ENCODE measurements at regions not wholly inside any gene's neighbourhood (a gene's known extent, or its start where the extent isn't known, plus 50 kb on each side); places are given as distances from the start of the nearest gene placed in this dataset.
A peak's percentile ranks its signal among the peaks of the same experiment; 100 is the strongest.
"Not testable (repeated sequence)": the region's sequence is repeated elsewhere in the genome, so short reads cannot be mapped to it uniquely, and the experiment has no call there.

DNA sequence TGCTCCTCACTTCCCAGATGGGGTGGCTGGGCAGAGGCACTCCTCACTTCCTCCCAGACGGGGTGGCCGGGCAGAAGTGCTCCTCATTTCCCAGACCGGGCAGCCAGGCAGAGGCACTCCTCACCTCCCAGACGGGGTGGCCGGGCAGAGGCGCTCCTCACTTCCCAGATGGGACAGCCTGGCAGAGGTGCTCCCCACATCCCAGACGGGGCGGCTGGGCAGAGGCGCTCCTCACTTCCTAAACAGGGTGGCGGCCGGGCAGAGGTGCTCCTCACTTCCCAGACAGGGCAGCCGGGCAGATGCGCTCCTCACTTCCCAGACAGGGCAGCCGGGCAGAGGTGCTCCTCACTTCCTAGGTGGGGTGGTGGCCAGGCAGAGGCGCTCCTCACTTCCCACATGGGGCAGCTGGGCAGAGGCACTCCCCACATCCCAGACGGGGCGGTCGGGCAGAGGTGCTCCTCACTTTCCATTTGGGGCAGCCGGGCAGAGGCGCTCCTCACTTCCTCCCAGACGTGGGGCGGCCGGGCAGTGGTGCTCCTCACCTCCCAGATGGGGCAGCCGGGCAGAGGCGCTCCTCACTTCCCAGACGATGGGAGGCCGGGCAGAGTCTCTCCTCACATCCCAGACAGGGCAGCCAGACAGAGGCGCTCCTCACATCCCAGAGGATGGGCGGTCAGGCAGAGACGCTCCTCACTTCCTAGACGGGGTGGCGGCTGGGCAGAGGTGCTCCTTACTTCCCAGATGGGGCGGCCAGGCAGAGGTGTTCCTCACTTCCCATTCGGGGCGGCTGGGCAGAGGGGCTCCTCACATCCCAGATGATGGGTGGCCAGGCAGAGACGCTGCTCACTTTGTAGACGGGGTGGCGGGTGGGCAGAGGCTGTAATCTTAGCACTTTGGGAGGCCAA lies 274.5 kb downstream of the LIPI start:
- ATAC-seq (replicated peaks in 6 of 8); H3K4me3 ChIP-seq; H3K27ac ChIP-seq; H3K4me1 ChIP-seq (replicated peaks in 1 of 2); in situ Hi-C loops (cut with MboI; ENCODE audit: low pct_unique_long_range_greater_than_20kb in 2 of 9, low sequenced_read_pairs in 9 of 9, unreplicated experiment in 9 of 9): not testable (repeated sequence)
- WGBS, 10 experiments = 78 to 90% methylated on average over 2 to 3 of the region's 38 CpGs; no CpG with 5 or more reads in 8 of the 10 experiments

- 80 to 100% (median 95%) methylated on average over 1 to 8 of the region's 26 CpGs; no CpG with 5 or more reads in 6 of the 10 experiments for WGBS, 10 experiments
- ATAC-seq (replicated peaks in 6 of 8); in situ Hi-C loops (cut with MboI; ENCODE audit: low pct_unique_long_range_greater_than_20kb in 2 of 9, low sequenced_read_pairs in 9 of 9, unreplicated experiment in 9 of 9); H3K4me1 ChIP-seq (replicated peaks in 1 of 2); H3K27ac ChIP-seq; H3K4me3 ChIP-seq: not testable (repeated sequence)
Observed at GRCh38 chr21:13935396-13936032, 275.2 kb downstream of the LIPI start.

- WGBS, 10 experiments = 100% methylated on average over 1 to 2 of the region's 23 CpGs; no CpG with 5 or more reads in 8 of the 10 experiments
- in situ Hi-C loops (cut with MboI; ENCODE audit: low pct_unique_long_range_greater_than_20kb in 2 of 9, low sequenced_read_pairs in 9 of 9, unreplicated experiment in 9 of 9); H3K27ac ChIP-seq: not testable (repeated sequence)
Observed at GRCh38 chr21:13934887-13935342, 275.8 kb downstream of the LIPI start.

GRCh38 chr21:13923175-13923574 lies 287.6 kb downstream of the LIPI start:
- in situ Hi-C loops (cut with MboI; ENCODE audit: low pct_unique_long_range_greater_than_20kb in 2 of 9, low sequenced_read_pairs in 9 of 9, unreplicated experiment in 9 of 9); H3K4me1 ChIP-seq (replicated peaks in 1 of 2): not testable (repeated sequence)
- WGBS, 10 experiments = no CpG with 5 or more reads among the region's 1 CpG

More at GRCh38 chr21:13934887-13935342, 275.8 kb downstream of the LIPI start:
- ATAC-seq (replicated peaks in 6 of 8); H3K4me3 ChIP-seq; H3K4me1 ChIP-seq (replicated peaks in 1 of 2): not testable (repeated sequence)

GRCh38 chr21:13921455-13921854 lies 289.3 kb downstream of the LIPI start:
- ATAC-seq (replicated peaks in 6 of 8); H3K27ac ChIP-seq; in situ Hi-C loops (cut with MboI; ENCODE audit: low pct_unique_long_range_greater_than_20kb in 2 of 9, low sequenced_read_pairs in 9 of 9, unreplicated experiment in 9 of 9); H3K4me1 ChIP-seq (replicated peaks in 1 of 2); H3K4me3 ChIP-seq: not testable (repeated sequence)
- 38% methylated on average over 1 of the region's 1 CpG; no CpG with 5 or more reads in 9 of the 10 experiments for WGBS, 10 experiments

More at GRCh38 chr21:13923175-13923574, 287.6 kb downstream of the LIPI start:
- not testable (repeated sequence) for H3K4me3 ChIP-seq; ATAC-seq (replicated peaks in 6 of 8); H3K27ac ChIP-seq

GRCh38 chr21:13907385-13907784 lies 297.8 kb downstream of the POTED start:
- in situ Hi-C loops (cut with MboI; ENCODE audit: low pct_unique_long_range_greater_than_20kb in 2 of 9, low sequenced_read_pairs in 9 of 9, unreplicated experiment in 9 of 9); H3K27ac ChIP-seq; ATAC-seq (replicated peaks in 6 of 8); H3K4me3 ChIP-seq; H3K4me1 ChIP-seq (replicated peaks in 1 of 2): not testable (repeated sequence)
- no CpG with 5 or more reads among the region's 10 CpGs for WGBS, 10 experiments

GRCh38 chr21:13896596-13897247 lies 287.1 kb downstream of the POTED start:
- 0 to 69% (median 0%) methylated on average over 1 to 2 of the region's 4 CpGs; no CpG with 5 or more reads in 5 of the 10 experiments for WGBS, 10 experiments

GRCh38 chr21:13893617-13894016 lies 284.0 kb downstream of the POTED start:
- H3K4me3 ChIP-seq; H3K4me1 ChIP-seq (replicated peaks in 1 of 2); in situ Hi-C loops (cut with MboI; ENCODE audit: low pct_unique_long_range_greater_than_20kb in 2 of 9, low sequenced_read_pairs in 9 of 9, unreplicated experiment in 9 of 9); H3K27ac ChIP-seq; ATAC-seq (replicated peaks in 6 of 8): not testable (repeated sequence)
- WGBS, 10 experiments = no CpG with 5 or more reads among the region's 2 CpGs

More at GRCh38 chr21:13896596-13897247, 287.1 kb downstream of the POTED start:
- peak in 3 of 8 experiments; percentile 35 to 76 (median 51) for ATAC-seq (replicated peaks in 6 of 8)
- H3K4me1 ChIP-seq (replicated peaks in 1 of 2); H3K4me3 ChIP-seq; in situ Hi-C loops (cut with MboI; ENCODE audit: low pct_unique_long_range_greater_than_20kb in 2 of 9, low sequenced_read_pairs in 9 of 9, unreplicated experiment in 9 of 9); H3K27ac ChIP-seq: not testable (repeated sequence)

DNA sequence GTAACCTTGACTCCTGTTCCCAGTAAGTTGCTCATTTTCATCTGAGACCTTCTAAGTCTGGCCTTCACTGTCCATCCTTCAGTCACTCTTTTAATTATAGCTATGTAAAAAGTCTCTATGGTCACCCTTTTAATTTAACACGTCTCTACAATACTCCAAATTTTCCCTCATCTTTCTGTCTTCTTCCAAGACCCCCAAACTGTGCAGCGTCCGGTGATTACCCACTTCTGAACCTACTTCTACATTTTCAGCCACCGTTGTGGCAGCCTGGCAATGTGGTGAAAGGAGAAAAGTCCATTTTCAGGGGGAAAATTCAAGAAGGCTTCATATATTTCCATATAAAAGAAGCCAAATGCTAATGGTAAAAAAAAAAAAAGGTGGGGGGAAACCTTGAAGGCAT lies 283.4 kb downstream of the POTED start:
- H3K27ac ChIP-seq; in situ Hi-C loops (cut with MboI; ENCODE audit: low pct_unique_long_range_greater_than_20kb in 2 of 9, low sequenced_read_pairs in 9 of 9, unreplicated experiment in 9 of 9); ATAC-seq (replicated peaks in 6 of 8); H3K4me1 ChIP-seq (replicated peaks in 1 of 2); H3K4me3 ChIP-seq: not testable (repeated sequence)
- WGBS, 10 experiments = 8 to 100% (median 20%) methylated on average over 1 to 2 of the region's 4 CpGs; no CpG with 5 or more reads in 7 of the 10 experiments

DNA sequence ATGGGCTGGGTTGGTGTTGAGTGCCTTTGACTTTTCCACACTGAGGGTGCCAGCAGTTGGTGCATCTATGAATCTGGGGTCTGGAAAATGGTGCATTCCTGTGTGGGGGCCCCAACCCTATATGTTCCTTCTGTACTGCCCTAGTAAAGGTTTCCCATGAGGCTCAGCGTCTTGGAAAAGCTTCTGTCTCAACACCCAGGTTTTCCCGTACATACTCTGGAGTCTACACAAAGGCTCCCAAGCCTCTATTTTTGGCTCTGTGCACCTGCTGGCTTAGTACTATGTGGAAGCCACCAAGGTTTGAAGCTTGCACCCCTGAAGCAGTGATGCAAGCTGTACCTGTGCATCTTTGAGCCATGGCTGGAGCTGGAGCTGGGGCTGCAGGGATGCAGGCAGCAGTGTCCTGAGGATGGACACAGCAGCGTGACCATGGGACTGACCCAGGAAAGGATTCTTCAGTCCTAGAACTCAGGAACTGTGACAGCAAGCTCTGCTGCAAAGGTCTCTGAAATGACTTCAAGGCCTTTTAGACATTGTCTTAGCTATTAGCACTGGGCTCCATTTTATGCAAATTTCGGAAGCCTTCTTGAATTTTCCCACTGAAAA lies 282.7 kb downstream of the POTED start:
- H3K4me1 ChIP-seq (replicated peaks in 1 of 2); H3K27ac ChIP-seq; ATAC-seq (replicated peaks in 6 of 8); H3K4me3 ChIP-seq; in situ Hi-C loops (cut with MboI; ENCODE audit: low pct_unique_long_range_greater_than_20kb in 2 of 9, low sequenced_read_pairs in 9 of 9, unreplicated experiment in 9 of 9): not testable (repeated sequence)
- WGBS, 10 experiments = 0 to 100% (median 28%) methylated on average over 1 to 4 of the region's 4 CpGs; no CpG with 5 or more reads in 4 of the 10 experiments

DNA sequence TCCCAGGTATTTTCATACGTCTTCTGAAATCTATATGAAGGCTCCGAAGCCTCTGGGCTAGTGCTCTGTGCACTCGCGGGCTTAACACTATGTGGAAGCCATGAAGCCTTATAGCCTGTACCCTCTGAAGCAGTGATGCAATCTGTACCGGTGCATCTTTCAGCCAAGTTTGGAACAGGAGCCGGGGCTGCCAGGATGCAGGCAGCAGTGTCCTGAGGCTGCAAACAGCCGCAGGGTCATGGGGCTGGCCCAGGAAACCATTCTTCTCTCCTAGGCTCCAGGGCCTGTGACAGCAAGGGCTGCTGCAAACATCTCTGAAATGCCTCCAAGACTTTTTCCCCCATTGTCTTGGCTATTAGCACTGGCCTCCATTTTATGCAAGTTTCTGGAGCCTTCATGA lies 279.6 kb downstream of the POTED start:
- H3K27ac ChIP-seq; H3K4me3 ChIP-seq; ATAC-seq (replicated peaks in 6 of 8); in situ Hi-C loops (cut with MboI; ENCODE audit: low pct_unique_long_range_greater_than_20kb in 2 of 9, low sequenced_read_pairs in 9 of 9, unreplicated experiment in 9 of 9); H3K4me1 ChIP-seq (replicated peaks in 1 of 2): not testable (repeated sequence)
- WGBS, 10 experiments = 27 to 80% (median 51%) methylated on average over 1 to 6 of the region's 7 CpGs; no CpG with 5 or more reads in 4 of the 10 experiments

DNA sequence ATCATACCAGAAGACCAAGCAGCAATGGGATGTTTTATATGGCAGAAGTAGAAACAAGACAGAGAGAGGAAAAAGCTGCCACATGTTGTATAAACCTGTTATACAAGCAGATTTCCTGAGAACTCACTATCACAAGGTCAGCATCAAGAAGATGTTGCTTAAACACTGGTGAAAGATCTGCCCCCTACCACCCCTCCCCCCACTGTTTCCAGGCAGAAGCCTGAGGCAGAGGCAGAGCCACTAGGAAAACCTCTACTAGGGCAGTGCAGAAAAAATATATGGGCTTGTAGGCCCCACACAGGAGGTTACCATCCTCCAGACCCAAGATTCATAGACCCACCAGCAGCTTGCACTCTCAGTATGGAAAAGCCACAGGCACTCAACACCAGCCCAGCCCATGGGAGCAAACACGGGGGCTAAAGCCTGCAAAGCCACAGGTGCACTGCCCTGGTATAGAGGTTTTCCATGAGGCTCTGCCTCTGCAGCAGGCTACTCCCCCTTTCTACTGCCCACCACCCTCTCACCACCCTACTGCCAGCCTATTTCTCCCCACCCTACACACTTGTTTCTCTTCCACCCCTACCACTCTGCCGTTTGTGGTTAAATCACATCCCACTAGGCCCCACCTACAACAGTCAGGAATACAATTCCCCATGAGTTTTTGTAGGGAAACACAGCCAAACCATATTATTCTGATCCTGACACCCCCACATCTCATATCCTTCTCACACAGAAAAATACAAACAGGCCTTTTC lies 274.2 kb downstream of the POTED start:
- 18 to 100% (median 40%) methylated on average over 1 to 2 of the region's 2 CpGs; no CpG with 5 or more reads in 3 of the 10 experiments for WGBS, 10 experiments

More for the DNA sequence above, 274.2 kb downstream of the POTED start:
- H3K4me3 ChIP-seq; H3K4me1 ChIP-seq (replicated peaks in 1 of 2); H3K27ac ChIP-seq; ATAC-seq (replicated peaks in 6 of 8); in situ Hi-C loops (cut with MboI; ENCODE audit: low pct_unique_long_range_greater_than_20kb in 2 of 9, low sequenced_read_pairs in 9 of 9, unreplicated experiment in 9 of 9): not testable (repeated sequence)
